Lower lobe of right lung (tissue), 2 donors: ENCODE measurements at regions not wholly inside any gene's neighbourhood (a gene's known extent, or its start where the extent isn't known, plus 50 kb on each side); places are given as distances from the start of the nearest gene placed in this dataset.

ENCODE experiments used
- ATAC-seq, 2 donors: fragments of 200-7000 bp; cut with Tn5 transposase; one replicate each; pipeline ENCODE4 v1.9.1; 2020 to 2022; ENCODE audit warnings: mild to moderate bottlenecking in 2 of 2, moderate library complexity in 2 of 2
- DNase-seq: peaks from one replicate; pipeline ENCODE4 v3.0.0-alpha.2; 2020
- H3K27ac ChIP-seq: fragments of 200-600 bp; one replicate; pipeline ENCODE4 v1.8.0; 2022
- H3K27me3 ChIP-seq: fragments of 200-600 bp; one replicate; pipeline ENCODE4 v1.8.0; 2022; ENCODE audit warnings: low read depth
- H3K36me3 ChIP-seq: fragments of 200-600 bp; one replicate; pipeline ENCODE4 v1.8.0; 2022; ENCODE audit warnings: mild to moderate bottlenecking
- H3K4me1 ChIP-seq: fragments of 200-600 bp; one replicate; pipeline ENCODE4 v1.8.0; 2022
- H3K4me3 ChIP-seq: fragments of 200-600 bp; one replicate; pipeline ENCODE4 v1.8.0; 2022; ENCODE audit warnings: mild to moderate bottlenecking
- H3K9me3 ChIP-seq: fragments of 200-600 bp; one replicate; pipeline ENCODE4 v1.8.0; 2022
- intact Hi-C: fragments of 100-400 bp; cut with DNase I; formaldehyde crosslinking; loops from one replicate; pipeline ENCODE4 v1.11.0; 2022
- TF ChIP-seq, protein P1 (sequence below): fragments of 200-600 bp; IDR thresholded peaks from one replicate; pipeline ENCODE4 v1.8.0; 2022; ENCODE audit warnings: antibody characterized with exemption, mild to moderate bottlenecking
- donor health status: DM: no; HTN: yes; CAD: no; lungs with severe emphysema.

DNA sequence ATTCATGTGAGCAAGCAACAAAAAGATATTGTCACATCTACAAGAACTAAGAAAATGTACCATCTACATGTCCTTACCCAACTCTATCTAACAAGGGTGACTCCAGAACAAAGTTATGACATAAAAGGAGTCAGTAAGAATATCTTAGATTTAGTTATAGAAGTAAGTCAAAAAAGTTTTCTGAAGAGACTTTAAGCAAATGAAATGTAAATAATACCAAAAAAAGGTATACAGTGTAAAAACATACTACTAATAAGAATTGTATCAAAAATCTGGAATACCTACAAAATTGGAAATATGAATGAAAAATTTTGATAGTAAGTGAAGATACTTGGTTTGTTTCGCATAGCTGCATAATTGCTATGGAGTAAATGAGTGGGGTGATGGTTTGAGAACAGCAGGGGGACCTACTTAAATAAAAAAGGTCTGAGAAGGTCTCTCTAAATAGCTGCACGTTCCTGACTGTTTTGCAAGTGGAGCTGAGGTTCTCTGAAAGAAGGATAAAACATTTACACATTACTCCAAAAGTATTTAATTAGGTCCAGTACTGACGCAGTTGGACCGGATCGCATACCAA is 51.0 kb upstream of the ENPP6 start:
- intact Hi-C loops: no loop called here
- ATAC-seq (no peak), DNase-seq (no peak)
- peak overlapping the region; percentile 36 for H3K4me3 ChIP-seq
- H3K27me3 ChIP-seq: no peaks in the 10 kb centered on the region
- H3K4me1 ChIP-seq: peaks cover 23% of the 10 kb centered on the region
- TF ChIP-seq, protein P1, sequence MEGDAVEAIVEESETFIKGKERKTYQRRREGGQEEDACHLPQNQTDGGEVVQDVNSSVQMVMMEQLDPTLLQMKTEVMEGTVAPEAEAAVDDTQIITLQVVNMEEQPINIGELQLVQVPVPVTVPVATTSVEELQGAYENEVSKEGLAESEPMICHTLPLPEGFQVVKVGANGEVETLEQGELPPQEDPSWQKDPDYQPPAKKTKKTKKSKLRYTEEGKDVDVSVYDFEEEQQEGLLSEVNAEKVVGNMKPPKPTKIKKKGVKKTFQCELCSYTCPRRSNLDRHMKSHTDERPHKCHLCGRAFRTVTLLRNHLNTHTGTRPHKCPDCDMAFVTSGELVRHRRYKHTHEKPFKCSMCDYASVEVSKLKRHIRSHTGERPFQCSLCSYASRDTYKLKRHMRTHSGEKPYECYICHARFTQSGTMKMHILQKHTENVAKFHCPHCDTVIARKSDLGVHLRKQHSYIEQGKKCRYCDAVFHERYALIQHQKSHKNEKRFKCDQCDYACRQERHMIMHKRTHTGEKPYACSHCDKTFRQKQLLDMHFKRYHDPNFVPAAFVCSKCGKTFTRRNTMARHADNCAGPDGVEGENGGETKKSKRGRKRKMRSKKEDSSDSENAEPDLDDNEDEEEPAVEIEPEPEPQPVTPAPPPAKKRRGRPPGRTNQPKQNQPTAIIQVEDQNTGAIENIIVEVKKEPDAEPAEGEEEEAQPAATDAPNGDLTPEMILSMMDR: no peak
- no peaks in the 10 kb centered on the region for H3K36me3 ChIP-seq
- no peaks in the 10 kb centered on the region for H3K9me3 ChIP-seq
- peak overlapping the region; percentile 86 for H3K27ac ChIP-seq

DNA sequence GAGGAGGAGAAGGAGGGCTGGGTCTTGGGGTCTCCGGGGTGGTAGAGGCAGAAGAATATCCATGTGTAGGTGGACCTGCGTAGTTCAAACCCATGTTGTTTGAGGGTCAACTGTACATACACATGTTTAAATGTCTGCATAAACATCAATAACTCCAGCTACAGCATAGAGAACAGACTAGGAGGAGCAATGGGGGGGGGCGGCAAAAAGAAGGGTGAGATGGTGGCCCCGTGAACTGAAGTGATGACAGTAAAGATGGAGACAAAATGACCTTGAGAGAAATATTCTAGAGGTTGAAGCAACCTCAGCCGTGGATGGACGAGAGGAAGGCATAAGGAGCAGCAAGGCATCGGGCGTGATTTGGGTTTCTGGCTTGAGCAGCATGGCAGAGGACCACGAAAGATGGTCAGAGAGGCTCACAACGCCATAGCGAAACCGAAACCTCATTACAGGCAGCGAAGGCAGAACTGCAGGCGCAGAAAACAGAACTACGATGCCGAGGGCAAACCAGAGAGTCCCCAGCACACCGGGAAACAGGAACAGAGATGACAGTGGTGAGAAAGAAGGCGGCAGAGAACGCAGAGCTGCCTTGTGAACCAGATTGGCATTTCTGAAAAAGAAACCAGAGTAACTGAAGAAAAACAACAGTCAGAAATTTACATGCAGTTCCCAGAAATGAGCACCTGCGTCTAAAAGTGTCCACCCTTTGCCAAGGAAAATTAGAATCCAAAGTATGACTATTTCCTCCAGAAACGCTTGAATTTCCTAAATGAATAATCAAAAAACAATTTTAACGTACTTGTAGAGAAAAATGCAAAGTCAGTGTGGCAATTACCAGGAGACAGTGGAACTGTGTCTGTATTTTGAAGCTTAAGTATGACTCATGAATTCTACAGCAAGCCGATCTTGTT is 50.3 kb upstream of the ENPP6 start:
- DNase-seq (peak; percentile 73), ATAC-seq (peak; percentile 75 to 85)
- no peaks in the 10 kb centered on the region for H3K9me3 ChIP-seq
- H3K36me3 ChIP-seq: no peaks in the 10 kb centered on the region
- TF ChIP-seq, protein P1: no peak
- H3K27ac ChIP-seq: peak overlapping the region; percentile 86
- intact Hi-C loops: no loop called here
- peak overlapping the region; percentile 36 for H3K4me3 ChIP-seq
- no peaks in the 10 kb centered on the region for H3K27me3 ChIP-seq
- H3K4me1 ChIP-seq: peaks cover 23% of the 10 kb centered on the region
